Trophoblast cell (in vitro differentiated cells and primary cell): ENCODE measurements at regions not wholly inside any gene's neighbourhood (a gene's known extent, or its start where the extent isn't known, plus 50 kb on each side); places are given as distances from the start of the nearest gene placed in this dataset.

Experiments
- DNase-seq, 2 donors: peaks; one replicate each; pipeline ENCODE4 v3.0.0-alpha.2; 2016
- H2AFZ ChIP-seq: 2 replicates; pipeline ENCODE4 v1.6.1; 2013; ENCODE audit warnings: low read length, moderate library complexity, mild to moderate bottlenecking; ENCODE audit not compliant: insufficient read depth, poor library complexity
- H2AK5ac ChIP-seq: 2 replicates; pipeline ENCODE4 v1.6.1; 2013; ENCODE audit warnings: mild to moderate bottlenecking, low read length
- H2BK120ac ChIP-seq: 2 replicates; pipeline ENCODE4 v1.6.1; 2013; ENCODE audit warnings: low read length, mild to moderate bottlenecking, moderate library complexity; ENCODE audit not compliant: insufficient read depth, poor library complexity
- H2BK12ac ChIP-seq: 2 replicates; pipeline ENCODE4 v1.6.1; 2013; ENCODE audit warnings: mild to moderate bottlenecking, low read length, moderate library complexity
- H2BK5ac ChIP-seq: 2 replicates; pipeline ENCODE4 v1.6.1; 2013; ENCODE audit warnings: low read length, low read depth, moderate library complexity, mild to moderate bottlenecking; ENCODE audit not compliant: poor library complexity
- H3K14ac ChIP-seq: 2 replicates; pipeline ENCODE4 v1.6.1; 2013; ENCODE audit warnings: mild to moderate bottlenecking, low read length
- H3K18ac ChIP-seq: 2 replicates; pipeline ENCODE4 v1.6.1; 2013; ENCODE audit warnings: mild to moderate bottlenecking, low read length
- H3K23ac ChIP-seq: 2 replicates; pipeline ENCODE4 v1.6.1; 2013; ENCODE audit warnings: low read length
- H3K27ac ChIP-seq: 2 replicates; pipeline ENCODE4 v1.5.1; 2013; ENCODE audit warnings: low read depth, mild to moderate bottlenecking, inconsistent platforms, low read length, moderate library complexity
- H3K27me3 ChIP-seq: 2 replicates; pipeline ENCODE4 v1.6.1; 2013; ENCODE audit warnings: inconsistent platforms, mild to moderate bottlenecking, low read length, moderate library complexity; ENCODE audit not compliant: insufficient read depth
- H3K36me3 ChIP-seq, 2 experiments: 1 replicate in 1 of 2; 2 replicates in 1 of 2; pipeline ENCODE4 v1.6.1; 2013; ENCODE audit warnings: low read length in 2 of 2, mild to moderate bottlenecking in 2 of 2, moderate library complexity in 1 of 2; ENCODE audit not compliant: insufficient read depth in 2 of 2, control insufficient read depth in 1 of 2
- H3K4ac ChIP-seq: 2 replicates; pipeline ENCODE4 v1.6.1; 2013; ENCODE audit warnings: low read depth, mild to moderate bottlenecking, low read length, moderate library complexity
- H3K4me1 ChIP-seq, 2 experiments: 1 replicate in 1 of 2; 2 replicates in 1 of 2; pipeline ENCODE4 v1.6.1; 2013; ENCODE audit warnings: low read length in 2 of 2, mild to moderate bottlenecking in 2 of 2, moderate library complexity in 1 of 2; ENCODE audit not compliant: insufficient read depth in 2 of 2, control insufficient read depth in 1 of 2
- H3K4me2 ChIP-seq: 2 replicates; pipeline ENCODE4 v1.6.1; 2013; ENCODE audit warnings: inconsistent platforms, mild to moderate bottlenecking, low read length, moderate library complexity
- H3K4me3 ChIP-seq: 2 replicates; pipeline ENCODE4 v1.5.1; 2013; ENCODE audit warnings: mild to moderate bottlenecking, low read depth, low read length, inconsistent platforms
- H3K79me1 ChIP-seq: one replicate; pipeline ENCODE4 v1.6.1; 2013; ENCODE audit warnings: low read length
- H3K79me2 ChIP-seq: 2 replicates; pipeline ENCODE4 v1.6.1; 2013; ENCODE audit warnings: low read length, mild to moderate bottlenecking; ENCODE audit not compliant: control insufficient read depth, insufficient read depth, poor library complexity
- H3K9ac ChIP-seq: 2 replicates; pipeline ENCODE4 v1.6.1; 2013; ENCODE audit warnings: mild to moderate bottlenecking, low read length
- H3K9me3 ChIP-seq: 2 replicates; pipeline ENCODE4 v1.6.1; 2013; ENCODE audit warnings: low read depth, mild to moderate bottlenecking, control low read depth, inconsistent platforms, low read length; ENCODE audit not compliant: insufficient read depth
- H4K12ac ChIP-seq: 2 replicates; pipeline ENCODE4 v1.6.1; 2013; ENCODE audit warnings: low read depth, mild to moderate bottlenecking, low read length, moderate library complexity
- H4K8ac ChIP-seq: 2 replicates; pipeline ENCODE4 v1.6.1; 2013; ENCODE audit warnings: low read depth, mild to moderate bottlenecking, low read length, moderate library complexity
- H4K91ac ChIP-seq: one replicate; pipeline ENCODE4 v1.6.1; 2013; ENCODE audit warnings: low read depth, mild to moderate bottlenecking, low read length, moderate library complexity
- WGBS: extraction: QIAGEN DNeasy Blood & Tissue Kit; methylation state at CpG from one replicate; pipeline ENCODE4 v1.1.7; 2013; ENCODE audit warnings: missing lambda C conversion rate; ENCODE audit not compliant: insufficient read length, insufficient coverage; ENCODE audit errors: extremely low coverage; 5-methylcytosine and 5-hydroxymethylcytosine counted together

- H3K79me1 ChIP-seq: no peaks in the 10 kb centered on the region
- no peak overlapping the region for H3K4ac ChIP-seq
- H3K79me2 ChIP-seq: no peaks in the 10 kb centered on the region
- H4K91ac ChIP-seq: no peak overlapping the region
- H3K36me3 ChIP-seq: no peaks in the 10 kb centered on the region
- H2BK12ac ChIP-seq: no peak overlapping the region
- H3K23ac ChIP-seq: no peak overlapping the region
- no peaks in the 10 kb centered on the region for H3K4me1 ChIP-seq
- H4K8ac ChIP-seq: no peak overlapping the region
- no peak overlapping the region for H2AK5ac ChIP-seq
- no peak overlapping the region for H3K27ac ChIP-seq
- H3K4me2 ChIP-seq: no peak overlapping the region
- H2AFZ ChIP-seq: no peak overlapping the region
- no peaks in the 10 kb centered on the region for H3K27me3 ChIP-seq
- H4K12ac ChIP-seq: no peak overlapping the region
- DNase-seq: no peak
- H2BK120ac ChIP-seq: no peak overlapping the region
- WGBS: no CpG with 5 or more reads among the region's 24 CpGs
- H3K4me3 ChIP-seq: no peak overlapping the region
- H3K14ac ChIP-seq: no peak overlapping the region
- H3K18ac ChIP-seq: no peak overlapping the region
- H3K9ac ChIP-seq: no peak overlapping the region
- H3K9me3 ChIP-seq: no peaks in the 10 kb centered on the region
- H2BK5ac ChIP-seq: no peak overlapping the region
Measured at GRCh38 chr15:79560384-79560783, 128.2 kb downstream of the MINAR1 start.

GRCh38 chr15:79561982-79562381, 129.8 kb downstream of the MINAR1 start:
- no peak overlapping the region for H3K14ac ChIP-seq
- H3K27ac ChIP-seq: no peak overlapping the region
- H3K9ac ChIP-seq: no peak overlapping the region
- no peaks in the 10 kb centered on the region for H3K4me1 ChIP-seq
- no peak overlapping the region for H2AFZ ChIP-seq
- no peak overlapping the region for H4K91ac ChIP-seq
- H3K36me3 ChIP-seq: no peaks in the 10 kb centered on the region
- no peaks in the 10 kb centered on the region for H3K79me1 ChIP-seq
- no peak overlapping the region for H2BK5ac ChIP-seq
- no peak overlapping the region for H2BK12ac ChIP-seq
- H3K4me2 ChIP-seq: no peak overlapping the region
- no peak overlapping the region for H3K4ac ChIP-seq
- WGBS: no CpG with 5 or more reads among the region's 4 CpGs
- H2BK120ac ChIP-seq: no peak overlapping the region
- H2AK5ac ChIP-seq: no peak overlapping the region
- no peak overlapping the region for H3K18ac ChIP-seq
- H4K12ac ChIP-seq: no peak overlapping the region
- no peaks in the 10 kb centered on the region for H3K79me2 ChIP-seq
- no peak overlapping the region for H3K4me3 ChIP-seq
- no peaks in the 10 kb centered on the region for H3K9me3 ChIP-seq
- no peak for DNase-seq
- no peak overlapping the region for H4K8ac ChIP-seq
- H3K23ac ChIP-seq: no peak overlapping the region
- no peaks in the 10 kb centered on the region for H3K27me3 ChIP-seq

GRCh38 chr15:79562403-79562815, 130.3 kb downstream of the MINAR1 start:
- Histone ChIP-seq H2BK120ac (no peak overlapping the region), H4K91ac (no peak overlapping the region), H3K4me3 (no peak overlapping the region), H3K9ac (no peak overlapping the region), H3K4me1 (no peaks in the 10 kb centered on the region), H3K14ac (no peak overlapping the region), H3K79me1 (no peaks in the 10 kb centered on the region), H2AFZ (no peak overlapping the region), H3K18ac (no peak overlapping the region), H3K4ac (no peak overlapping the region), H2BK12ac (no peak overlapping the region), H2BK5ac (no peak overlapping the region), H3K27me3 (no peaks in the 10 kb centered on the region), H2AK5ac (no peak overlapping the region), H3K23ac (no peak overlapping the region), H3K4me2 (no peak overlapping the region), H3K9me3 (no peaks in the 10 kb centered on the region), H4K12ac (no peak overlapping the region), H3K36me3 (no peaks in the 10 kb centered on the region), H4K8ac (no peak overlapping the region), H3K27ac (no peak overlapping the region), H3K79me2 (no peaks in the 10 kb centered on the region)
- no peak for DNase-seq
- no CpG with 5 or more reads among the region's 14 CpGs for WGBS

GRCh38 chr15:79562899-79563298, 130.8 kb downstream of the MINAR1 start:
- Histone ChIP-seq H3K9ac (no peak overlapping the region), H3K4me3 (no peak overlapping the region), H2AFZ (no peak overlapping the region), H3K18ac (no peak overlapping the region), H3K4me1 (no peaks in the 10 kb centered on the region), H3K14ac (no peak overlapping the region), H3K79me1 (no peaks in the 10 kb centered on the region), H3K4me2 (no peak overlapping the region), H2BK12ac (no peak overlapping the region), H3K23ac (no peak overlapping the region), H2BK120ac (no peak overlapping the region), H4K12ac (no peak overlapping the region), H3K79me2 (no peaks in the 10 kb centered on the region), H3K36me3 (no peaks in the 10 kb centered on the region), H3K27ac (no peak overlapping the region), H4K8ac (no peak overlapping the region), H2AK5ac (no peak overlapping the region), H3K27me3 (no peaks in the 10 kb centered on the region), H3K9me3 (no peaks in the 10 kb centered on the region), H2BK5ac (no peak overlapping the region), H3K4ac (no peak overlapping the region), H4K91ac (no peak overlapping the region)
- WGBS: no CpG with 5 or more reads among the region's 10 CpGs
- no peak for DNase-seq
